Heart left ventricle (tissue), 16 donors: ENCODE measurements at regions not wholly inside any gene's neighbourhood (a gene's known extent, or its start where the extent isn't known, plus 50 kb on each side); places are given as distances from the start of the nearest gene placed in this dataset.

Source experiments
- ATAC-seq, 4 donors: fragments of 200-7000 bp; cut with Tn5 transposase; one replicate each; pipeline ENCODE4 v1.9.1; 2020 to 2022; ENCODE audit warnings: moderate library complexity in 4 of 4, mild to moderate bottlenecking in 3 of 4, moderate number of reproducible peaks in 1 of 4
- DNase-seq, 5 donors: peaks; one replicate each; pipeline ENCODE4 v3.0.0-alpha.2; 2020
- H3K27ac ChIP-seq, 12 donors: fragments of 200-600 bp; sonication (generic) in 4 of 12; one replicate each; pipeline versions ENCODE4 v1.5.0 to v1.8.0; 2016 to 2022; ENCODE audit warnings: mild to moderate bottlenecking in 2 of 12
- H3K27me3 ChIP-seq, 9 donors: fragments of 200-600 bp; sonication (generic) in 2 of 9; one replicate each; pipeline versions ENCODE4 v1.5.1 to v1.8.0; 2016 to 2022; ENCODE audit warnings: mild to moderate bottlenecking in 3 of 9
- H3K36me3 ChIP-seq, 9 donors: fragments of 200-600 bp; sonication (generic) in 2 of 9; one replicate each; pipeline versions ENCODE4 v1.5.0 to v1.8.0; 2018 to 2022; ENCODE audit warnings: mild to moderate bottlenecking in 2 of 9
- H3K4me1 ChIP-seq, 12 donors: fragments of 200-600 bp; sonication (generic) in 4 of 12; one replicate each; pipeline versions ENCODE4 v1.5.0 to v1.8.0; 2016 to 2022; ENCODE audit warnings: mild to moderate bottlenecking in 3 of 12
- H3K4me3 ChIP-seq, 12 donors: fragments of 200-600 bp; sonication (generic) in 4 of 12; one replicate each; pipeline versions ENCODE4 v1.5.0 to v1.8.0; 2017 to 2022; ENCODE audit warnings: mild to moderate bottlenecking in 9 of 12, moderate library complexity in 4 of 12
- H3K9me3 ChIP-seq, 12 donors: fragments of 200-600 bp; sonication (generic) in 4 of 12; one replicate each; pipeline versions ENCODE4 v1.5.0 to v1.8.0; 2016 to 2022; ENCODE audit warnings: mild to moderate bottlenecking in 1 of 12
- POLR2A ChIP-seq, 2 donors: fragments of 450-650 bp; IDR thresholded peaks; one replicate each; pipeline ENCODE4 v1.6.1; 2017; ENCODE audit warnings: antibody characterized with exemption in 2 of 2, mild to moderate bottlenecking in 2 of 2, moderate library complexity in 2 of 2
- WGBS, 4 donors: extraction: QIAGEN DNeasy Blood & Tissue Kit in 2 of 4; methylation state at CpG; one replicate each; pipeline versions ENCODE4 v1.1.5 to v1.1.7; 2013 to 2018; 5-methylcytosine and 5-hydroxymethylcytosine counted together
- intact Hi-C, 10 donors: fragments of 100-400 bp; cut with DNase I; formaldehyde crosslinking; loops; one replicate each; pipeline versions ENCODE4 v1.11.1 to v1.14.2; 2022
- TF ChIP-seq, protein P1 (sequence below), 12 donors: fragments of 200-600 bp; sonication (generic) in 4 of 12; IDR thresholded peaks; one replicate each; pipeline versions ENCODE4 v1.5.0 to v1.8.0; 2018 to 2022; ENCODE audit warnings: antibody characterized with exemption in 12 of 12, mild to moderate bottlenecking in 5 of 12
- donor health status: ischemic (EF 13 %, LVEDD 7.1; RV severe dilation, severe dysfunction).
- donor health status: healthy with polysubstance abuse.
- donor health status: DM: no; HTN: yes; CAD: no.
- donor health status: DM: no; HTN: no; CAD: no.
- donor health status: ischemic (EF 25% LVEDD 6.9; RV normal size, moderate dysfunction).
- donor health status: ischemic (EF 25% LVEDD 5.7; RV mildly dilated, moderate dysfunction).
- donor health status: healthy.
- donor health status: DM: yes; HTN: yes; CAD: no.
- donor health status: ischemic (EF 35%, LVEDD 5.7; RV mildly dilated, moderate dysfunction).
- donor health status: nonischemic (EF 11% LVEDD 7.7; RV severe dilation, severe dysfunction).
- donor health status: DM: yes; HTN: yes; CAD: no.
- donor health status: PGD.
- donor health status: ischemic (EF 29% LVEDD 5.4; RV normal size, mild dysfunction).
- donor health status: nonischemic (EF 23%, LVEDD 6.1; RV moderate dilation, normal function).

DNA sequence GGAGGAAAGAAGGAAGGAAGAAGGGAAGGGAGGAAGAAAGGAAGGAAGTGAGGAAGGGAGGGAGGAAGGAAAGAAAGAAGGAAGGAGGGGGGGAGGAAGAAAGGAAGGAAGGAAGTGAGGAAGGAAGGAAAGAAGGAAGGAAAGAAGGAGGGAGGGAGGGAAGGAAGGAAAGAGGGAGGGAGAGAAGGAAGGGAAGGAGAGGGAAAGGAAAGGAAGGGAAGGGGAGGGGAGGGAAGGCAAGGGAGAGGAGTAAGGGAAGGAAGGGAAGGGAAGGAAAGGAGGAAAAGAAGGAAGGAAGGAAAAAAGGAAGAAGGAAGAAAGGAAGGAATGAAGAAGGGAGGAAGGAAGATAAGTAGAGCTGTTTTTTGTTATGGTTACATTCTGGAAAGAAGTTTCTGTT lies 141.2 kb downstream of the LRRC3B start:
- DNase-seq (no peak), ATAC-seq (no peak)
- TF ChIP-seq, protein P1, sequence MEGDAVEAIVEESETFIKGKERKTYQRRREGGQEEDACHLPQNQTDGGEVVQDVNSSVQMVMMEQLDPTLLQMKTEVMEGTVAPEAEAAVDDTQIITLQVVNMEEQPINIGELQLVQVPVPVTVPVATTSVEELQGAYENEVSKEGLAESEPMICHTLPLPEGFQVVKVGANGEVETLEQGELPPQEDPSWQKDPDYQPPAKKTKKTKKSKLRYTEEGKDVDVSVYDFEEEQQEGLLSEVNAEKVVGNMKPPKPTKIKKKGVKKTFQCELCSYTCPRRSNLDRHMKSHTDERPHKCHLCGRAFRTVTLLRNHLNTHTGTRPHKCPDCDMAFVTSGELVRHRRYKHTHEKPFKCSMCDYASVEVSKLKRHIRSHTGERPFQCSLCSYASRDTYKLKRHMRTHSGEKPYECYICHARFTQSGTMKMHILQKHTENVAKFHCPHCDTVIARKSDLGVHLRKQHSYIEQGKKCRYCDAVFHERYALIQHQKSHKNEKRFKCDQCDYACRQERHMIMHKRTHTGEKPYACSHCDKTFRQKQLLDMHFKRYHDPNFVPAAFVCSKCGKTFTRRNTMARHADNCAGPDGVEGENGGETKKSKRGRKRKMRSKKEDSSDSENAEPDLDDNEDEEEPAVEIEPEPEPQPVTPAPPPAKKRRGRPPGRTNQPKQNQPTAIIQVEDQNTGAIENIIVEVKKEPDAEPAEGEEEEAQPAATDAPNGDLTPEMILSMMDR (IDR thresholded peaks at IDR 0.05) = no peak
- no peak for TF ChIP-seq POLR2A (IDR thresholded peaks at IDR 0.05)
- Histone ChIP-seq H3K36me3 (no peaks in the 10 kb centered on the region), H3K27me3 (no peaks in the 10 kb centered on the region), H3K27ac (no peak overlapping the region), H3K9me3 (no peaks in the 10 kb centered on the region), H3K4me1 (no peaks in the 10 kb centered on the region), H3K4me3 (no peak overlapping the region)
- intact Hi-C loops = no loop called here

DNA sequence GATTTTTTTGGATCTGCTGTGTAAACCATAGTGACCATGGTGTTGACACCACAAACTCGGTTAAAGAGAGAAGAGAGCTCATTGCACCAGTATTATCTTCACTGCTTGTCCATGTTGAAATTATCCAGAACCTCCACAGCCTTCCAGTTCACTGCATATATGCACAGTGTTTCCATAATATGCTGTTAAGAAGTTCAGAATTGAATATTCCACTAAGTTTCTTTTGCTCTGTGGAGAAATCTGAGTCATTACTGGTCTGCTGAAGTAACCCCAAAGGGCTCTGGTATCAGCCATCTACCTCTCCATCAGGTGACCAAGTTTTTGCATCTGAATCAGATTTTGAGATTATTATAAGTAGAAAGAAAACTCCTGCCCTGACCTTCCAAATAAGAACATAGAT lies 143.5 kb downstream of the LRRC3B start:
- WGBS, 4 donors = 21 to 34% (median 29%) methylated on average over 1 of the region's 1 CpG
- H3K9me3 ChIP-seq = no peaks in the 10 kb centered on the region
- H3K4me1 ChIP-seq = no peaks in the 10 kb centered on the region
- TF ChIP-seq, protein P1 (IDR thresholded peaks at IDR 0.05) = no peak
- no peak for TF ChIP-seq POLR2A (IDR thresholded peaks at IDR 0.05)
- intact Hi-C loops = no loop called here
- H3K36me3 ChIP-seq = no peaks in the 10 kb centered on the region
- H3K4me3 ChIP-seq = no peak overlapping the region
- DNase-seq = no peak
- H3K27ac ChIP-seq = no peak overlapping the region
- H3K27me3 ChIP-seq = no peaks in the 10 kb centered on the region
- no peak for ATAC-seq

DNA sequence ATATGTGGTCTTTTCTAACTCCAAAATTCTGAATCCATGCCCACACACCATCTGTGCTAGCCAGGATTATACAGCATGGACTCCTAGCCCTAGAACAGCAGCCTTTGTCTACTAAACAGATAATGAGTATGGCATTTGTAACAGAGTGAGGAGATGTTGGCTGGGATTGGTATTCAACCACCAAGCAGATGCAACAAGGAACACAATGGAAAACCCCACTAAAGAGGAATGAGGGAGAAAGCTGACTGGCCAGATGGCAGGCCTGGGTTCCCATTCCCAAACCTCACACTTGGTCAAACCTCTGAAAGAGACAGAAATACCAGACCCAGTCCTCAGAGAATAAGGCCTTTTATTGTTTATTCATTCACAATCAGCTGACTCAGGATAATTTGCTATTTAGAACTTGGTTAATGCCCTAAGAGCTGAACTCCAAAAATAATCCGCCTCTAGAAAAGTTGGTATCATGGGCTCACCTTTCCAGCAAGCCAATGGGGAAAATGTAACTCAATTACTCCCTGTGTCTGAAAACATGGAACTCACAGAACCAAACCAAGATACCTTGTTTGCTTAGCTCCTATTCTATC lies 145.6 kb downstream of the LRRC3B start:
- intact Hi-C loops = no loop called here
- DNase-seq (no peak), ATAC-seq (no peak)
- Histone ChIP-seq H3K4me1 (no peaks in the 10 kb centered on the region), H3K36me3 (no peaks in the 10 kb centered on the region), H3K27me3 (no peaks in the 10 kb centered on the region), H3K4me3 (no peak overlapping the region), H3K9me3 (no peaks in the 10 kb centered on the region), H3K27ac (no peak overlapping the region)
- 88 to 96% (median 94%) methylated on average over 1 of the region's 1 CpG for WGBS, 4 donors
- TF ChIP-seq POLR2A (IDR thresholded peaks at IDR 0.05) = no peak
- TF ChIP-seq, protein P1 (IDR thresholded peaks at IDR 0.05) = no peak

DNA sequence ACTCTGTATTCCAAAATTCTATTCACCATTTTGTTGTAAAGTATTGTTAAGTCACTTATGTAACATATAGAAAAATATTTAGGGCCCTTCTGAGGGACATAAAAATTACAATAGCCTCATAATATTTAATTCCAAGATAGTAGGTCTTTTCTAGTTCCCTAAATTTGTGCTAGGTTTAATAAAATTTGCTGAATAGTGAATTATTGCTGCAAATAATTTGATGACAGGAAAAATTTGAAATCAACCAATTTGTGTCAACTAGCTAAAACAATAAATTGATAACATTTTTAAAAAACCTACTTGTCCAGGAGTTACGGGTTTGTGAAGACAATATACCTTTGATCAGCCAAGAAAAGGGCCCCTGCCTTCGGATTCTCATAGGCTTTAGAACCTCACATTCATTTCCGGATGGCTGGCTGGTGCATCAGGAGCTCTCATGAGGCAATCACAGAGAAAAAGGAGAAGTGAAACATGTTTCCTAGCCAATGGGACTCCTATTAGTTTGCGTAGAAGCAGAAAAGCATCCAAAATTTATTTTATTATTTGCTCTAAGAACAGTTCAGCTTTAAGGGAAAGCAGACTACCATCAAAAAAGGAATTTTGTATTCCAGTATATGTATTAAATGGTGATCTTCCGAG lies 177.2 kb downstream of the LRRC3B start:
- no peaks in the 10 kb centered on the region for H3K9me3 ChIP-seq
- 79 to 82% (median 81%) methylated on average over 5 of the region's 5 CpGs for WGBS, 4 donors
- intact Hi-C loops = no loop called here
- ATAC-seq (no peak), DNase-seq (no peak)
- TF ChIP-seq POLR2A (IDR thresholded peaks at IDR 0.05) = no peak
- H3K4me3 ChIP-seq = no peak overlapping the region
- no peaks in the 10 kb centered on the region for H3K36me3 ChIP-seq
- H3K27me3 ChIP-seq = no peaks in the 10 kb centered on the region
- H3K4me1 ChIP-seq = no peaks in the 10 kb centered on the region
- no peak overlapping the region for H3K27ac ChIP-seq

DNA sequence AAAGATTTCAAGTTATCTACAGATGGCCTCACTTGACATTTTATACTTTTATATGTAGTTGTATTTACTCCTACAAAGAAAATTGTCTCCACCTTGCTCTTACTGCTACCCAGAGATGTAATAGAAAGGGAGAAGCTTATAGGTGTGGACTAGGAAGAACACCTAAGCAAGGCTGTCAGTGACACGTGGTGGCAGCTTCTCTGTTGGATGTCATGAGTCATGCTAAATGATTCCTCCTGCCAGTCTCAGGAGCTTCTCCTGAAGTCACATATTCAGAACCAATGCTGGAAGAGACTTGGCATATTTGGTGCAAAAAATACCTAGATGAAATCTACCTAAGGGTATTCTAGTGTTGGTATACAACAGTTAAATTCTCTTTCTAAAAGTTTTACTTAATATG lies 184.7 kb downstream of the LRRC3B start:
- H3K9me3 ChIP-seq = peaks cover 0 to 10% (median 0%) of the 10 kb centered on the region in 12 donors
- H3K4me3 ChIP-seq = no peak overlapping the region
- H3K27me3 ChIP-seq = no peaks in the 10 kb centered on the region
- H3K27ac ChIP-seq = no peak overlapping the region
- DNase-seq = no peak
- intact Hi-C loops = no loop called here
- TF ChIP-seq, protein P1 (IDR thresholded peaks at IDR 0.05) = no peak
- TF ChIP-seq POLR2A (IDR thresholded peaks at IDR 0.05) = no peak
- H3K36me3 ChIP-seq = no peaks in the 10 kb centered on the region
- H3K4me1 ChIP-seq = no peaks in the 10 kb centered on the region
- no peak for ATAC-seq
- WGBS, 4 donors = 42 to 64% (median 61%) methylated on average over 1 of the region's 1 CpG
